ENCODE measurements at regions not wholly inside any gene's neighbourhood (a gene's known extent, or its start where the extent isn't known, plus 50 kb on each side); places are given as distances from the start of the nearest gene placed in this dataset.
A peak's percentile ranks its signal among the peaks of the same experiment; 100 is the strongest.

DNA sequence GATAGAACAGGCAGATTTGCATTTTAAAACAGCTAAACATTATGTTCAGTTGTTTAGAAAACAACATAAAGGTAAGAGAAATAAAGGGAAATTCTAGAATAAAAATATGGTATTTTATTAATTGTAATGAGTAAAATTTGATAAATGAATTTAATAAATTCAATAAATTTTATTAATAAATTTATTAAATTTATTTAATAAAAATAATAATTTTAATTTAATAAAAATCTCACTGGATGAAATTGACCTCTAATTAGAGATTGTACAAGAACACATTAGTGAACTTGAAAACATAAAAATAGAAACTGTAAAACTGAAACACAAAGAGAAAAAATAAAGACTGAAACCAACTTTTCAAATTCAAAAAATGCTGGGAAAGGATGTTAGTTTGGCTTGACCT is 605.7 kb upstream of the LRRC4C start:
- Histone ChIP-seq H3K9me3 (ENCODE audit: low read depth) (no peaks in the 10 kb centered on the region), H3K4me3 (no peak overlapping the region), H3K27me3 (no peaks in the 10 kb centered on the region), H3K27ac (no peak overlapping the region), H3K36me3 (no peaks in the 10 kb centered on the region), H3K4me1 (ENCODE audit: low read depth) (no peaks in the 10 kb centered on the region)
- TF ChIP-seq, protein P1, sequence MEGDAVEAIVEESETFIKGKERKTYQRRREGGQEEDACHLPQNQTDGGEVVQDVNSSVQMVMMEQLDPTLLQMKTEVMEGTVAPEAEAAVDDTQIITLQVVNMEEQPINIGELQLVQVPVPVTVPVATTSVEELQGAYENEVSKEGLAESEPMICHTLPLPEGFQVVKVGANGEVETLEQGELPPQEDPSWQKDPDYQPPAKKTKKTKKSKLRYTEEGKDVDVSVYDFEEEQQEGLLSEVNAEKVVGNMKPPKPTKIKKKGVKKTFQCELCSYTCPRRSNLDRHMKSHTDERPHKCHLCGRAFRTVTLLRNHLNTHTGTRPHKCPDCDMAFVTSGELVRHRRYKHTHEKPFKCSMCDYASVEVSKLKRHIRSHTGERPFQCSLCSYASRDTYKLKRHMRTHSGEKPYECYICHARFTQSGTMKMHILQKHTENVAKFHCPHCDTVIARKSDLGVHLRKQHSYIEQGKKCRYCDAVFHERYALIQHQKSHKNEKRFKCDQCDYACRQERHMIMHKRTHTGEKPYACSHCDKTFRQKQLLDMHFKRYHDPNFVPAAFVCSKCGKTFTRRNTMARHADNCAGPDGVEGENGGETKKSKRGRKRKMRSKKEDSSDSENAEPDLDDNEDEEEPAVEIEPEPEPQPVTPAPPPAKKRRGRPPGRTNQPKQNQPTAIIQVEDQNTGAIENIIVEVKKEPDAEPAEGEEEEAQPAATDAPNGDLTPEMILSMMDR (IDR thresholded peaks at IDR 0.05; ENCODE audit: low read depth, low read length): no peak
- DNase-seq (ENCODE audit: low read depth in 1 of 2, low spot score in 1 of 2): no peak

DNA sequence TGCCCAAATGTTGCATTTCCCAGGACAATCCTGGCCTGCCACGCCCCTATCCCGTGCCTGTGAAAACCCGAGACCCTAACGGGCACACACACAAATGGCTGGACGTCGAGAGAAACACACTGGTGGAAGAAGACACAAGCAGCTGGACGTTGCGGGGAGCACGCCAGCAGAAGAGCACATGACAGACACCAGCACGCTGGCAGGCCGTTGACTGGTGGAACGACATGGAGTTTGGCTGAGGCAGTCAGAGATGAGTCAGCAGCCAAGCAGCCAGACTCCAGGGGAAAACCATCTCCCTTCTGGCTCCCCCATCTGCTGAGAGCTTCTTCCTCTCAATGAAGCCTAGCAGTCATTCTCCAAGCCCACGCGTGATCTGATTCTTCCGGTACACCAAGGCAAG is 606.7 kb upstream of the LRRC4C start:
- Histone ChIP-seq H3K36me3 (no peaks in the 10 kb centered on the region), H3K27ac (no peak overlapping the region), H3K4me1 (ENCODE audit: low read depth) (no peaks in the 10 kb centered on the region), H3K4me3 (no peak overlapping the region), H3K9me3 (ENCODE audit: low read depth) (no peaks in the 10 kb centered on the region), H3K27me3 (no peaks in the 10 kb centered on the region)
- DNase-seq (ENCODE audit: low read depth in 1 of 2, low spot score in 1 of 2): peak in 1 of 2 donors; percentile 58
- TF ChIP-seq, protein P1 (IDR thresholded peaks at IDR 0.05; ENCODE audit: low read depth, low read length): no peak

DNA sequence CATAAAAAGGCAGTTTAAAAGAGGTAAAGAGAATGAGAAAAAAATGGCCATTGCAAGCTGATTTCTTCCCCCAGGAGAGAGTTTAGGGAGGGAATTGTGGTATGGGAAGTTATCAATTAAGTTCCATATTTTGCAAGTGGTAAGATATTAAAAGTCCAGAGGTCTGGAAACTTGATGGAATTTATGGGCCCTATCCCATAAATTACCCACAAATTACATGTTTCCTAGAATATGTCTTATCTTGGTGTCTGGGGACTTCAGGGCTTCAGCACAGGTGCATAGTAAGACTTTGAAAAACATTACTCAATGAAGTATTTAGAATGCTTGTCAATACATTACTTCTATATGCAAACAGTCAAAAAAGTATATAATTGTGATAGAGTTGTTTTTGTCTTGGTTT is 614.9 kb upstream of the LRRC4C start:
- Histone ChIP-seq H3K4me1 (ENCODE audit: low read depth) (no peaks in the 10 kb centered on the region), H3K27ac (no peak overlapping the region), H3K9me3 (ENCODE audit: low read depth) (no peaks in the 10 kb centered on the region), H3K27me3 (no peaks in the 10 kb centered on the region), H3K36me3 (no peaks in the 10 kb centered on the region), H3K4me3 (no peak overlapping the region)
- TF ChIP-seq, protein P1 (IDR thresholded peaks at IDR 0.05; ENCODE audit: low read depth, low read length): no peak
- no peak for DNase-seq (ENCODE audit: low read depth in 1 of 2, low spot score in 1 of 2)

DNA sequence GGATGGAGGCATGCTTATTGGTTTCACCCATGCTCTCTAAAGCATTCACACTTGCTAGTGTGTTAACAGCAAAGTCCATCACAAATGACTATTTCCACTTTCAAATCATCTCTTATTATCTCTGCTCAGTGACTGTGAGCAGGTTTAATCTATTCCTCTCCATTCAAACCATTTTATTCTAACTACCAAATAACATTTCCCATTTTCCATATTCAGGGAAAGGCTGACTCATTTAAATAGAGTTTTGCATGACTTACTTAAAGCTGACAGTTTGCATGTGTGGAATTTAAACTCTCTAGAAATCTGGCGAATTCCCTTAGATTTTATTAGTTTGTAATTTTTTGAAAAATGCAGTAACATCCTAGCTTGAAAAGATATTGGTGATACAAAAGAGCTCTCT is 615.7 kb upstream of the LRRC4C start:
- Histone ChIP-seq H3K27me3 (no peaks in the 10 kb centered on the region), H3K4me3 (no peak overlapping the region), H3K9me3 (ENCODE audit: low read depth) (no peaks in the 10 kb centered on the region), H3K27ac (no peak overlapping the region), H3K4me1 (ENCODE audit: low read depth) (no peaks in the 10 kb centered on the region), H3K36me3 (no peaks in the 10 kb centered on the region)
- DNase-seq (ENCODE audit: low read depth in 1 of 2, low spot score in 1 of 2): no peak
- TF ChIP-seq, protein P1 (IDR thresholded peaks at IDR 0.05; ENCODE audit: low read depth, low read length): no peak

DNA sequence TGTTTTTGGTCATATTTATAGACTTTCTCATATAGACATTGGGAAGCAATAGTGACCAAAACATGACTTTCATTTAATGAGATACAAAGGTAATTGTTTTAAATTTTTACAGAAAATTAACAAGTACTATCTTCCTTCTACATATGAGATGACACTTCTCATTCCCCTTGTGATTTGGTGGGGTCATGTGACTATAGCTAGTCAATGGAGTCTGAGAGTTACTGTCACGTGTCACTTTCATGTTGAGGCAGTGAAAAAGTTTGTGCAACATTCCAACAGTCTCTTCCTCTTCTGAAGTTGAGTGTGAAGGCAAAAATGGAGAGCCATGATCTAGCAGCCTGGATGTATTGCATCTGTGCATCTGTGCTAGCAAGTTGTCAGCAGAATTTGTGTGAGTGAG is 618.3 kb upstream of the LRRC4C start:
- Histone ChIP-seq H3K9me3 (ENCODE audit: low read depth) (no peaks in the 10 kb centered on the region), H3K36me3 (no peaks in the 10 kb centered on the region), H3K27me3 (no peaks in the 10 kb centered on the region), H3K4me3 (no peak overlapping the region), H3K27ac (no peak overlapping the region), H3K4me1 (ENCODE audit: low read depth) (no peaks in the 10 kb centered on the region)
- TF ChIP-seq, protein P1 (IDR thresholded peaks at IDR 0.05; ENCODE audit: low read depth, low read length): no peak
- DNase-seq (ENCODE audit: low read depth in 1 of 2, low spot score in 1 of 2): no peak

DNA sequence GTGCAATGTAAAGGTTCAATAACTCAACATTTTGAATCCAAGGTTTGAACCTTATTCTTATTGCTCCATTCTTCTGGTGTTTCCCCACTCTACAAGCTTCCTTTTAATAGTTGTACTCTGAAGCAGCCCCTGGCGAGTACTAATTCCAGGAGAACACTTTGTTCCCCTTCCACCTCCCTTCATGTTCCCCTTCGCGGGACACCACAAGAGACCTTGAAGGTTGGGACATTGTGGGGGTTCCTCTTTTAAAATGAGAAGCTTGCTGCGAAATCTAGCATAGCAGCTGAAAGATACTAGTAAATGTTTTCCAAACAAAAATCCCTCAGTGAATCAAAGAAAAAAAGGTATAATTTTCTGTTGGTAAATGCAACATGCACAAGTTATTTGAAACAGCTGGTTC is 626.3 kb upstream of the LRRC4C start:
- no peaks in the 10 kb centered on the region for H3K36me3 ChIP-seq
- TF ChIP-seq, protein P1 (IDR thresholded peaks at IDR 0.05; ENCODE audit: low read depth, low read length): no peak
- H3K4me3 ChIP-seq: no peak overlapping the region
- DNase-seq (ENCODE audit: low read depth in 1 of 2, low spot score in 1 of 2): no peak
- H3K4me1 ChIP-seq (ENCODE audit: low read depth): no peaks in the 10 kb centered on the region
- H3K9me3 ChIP-seq (ENCODE audit: low read depth): no peaks in the 10 kb centered on the region
- H3K27me3 ChIP-seq: no peaks in the 10 kb centered on the region
- H3K27ac ChIP-seq: no peak overlapping the region

Measured in cardiac muscle cell (in vitro differentiated cells and primary cell).